GM12873 (cell line): ENCODE measurements at regions not wholly inside any gene's neighbourhood (a gene's known extent, or its start where the extent isn't known, plus 50 kb on each side); places are given as distances from the start of the nearest gene placed in this dataset.

ENCODE experiments used
- TF ChIP-seq, protein P1 (sequence below): IDR thresholded peaks from 2 replicates; pipeline ENCODE4 v1.5.1; 2012; ENCODE audit warnings: low read depth, mild to moderate bottlenecking, moderate library complexity, low read length, control low read depth; ENCODE audit not compliant: insufficient read depth; ENCODE audit errors: missing control alignments

DNA sequence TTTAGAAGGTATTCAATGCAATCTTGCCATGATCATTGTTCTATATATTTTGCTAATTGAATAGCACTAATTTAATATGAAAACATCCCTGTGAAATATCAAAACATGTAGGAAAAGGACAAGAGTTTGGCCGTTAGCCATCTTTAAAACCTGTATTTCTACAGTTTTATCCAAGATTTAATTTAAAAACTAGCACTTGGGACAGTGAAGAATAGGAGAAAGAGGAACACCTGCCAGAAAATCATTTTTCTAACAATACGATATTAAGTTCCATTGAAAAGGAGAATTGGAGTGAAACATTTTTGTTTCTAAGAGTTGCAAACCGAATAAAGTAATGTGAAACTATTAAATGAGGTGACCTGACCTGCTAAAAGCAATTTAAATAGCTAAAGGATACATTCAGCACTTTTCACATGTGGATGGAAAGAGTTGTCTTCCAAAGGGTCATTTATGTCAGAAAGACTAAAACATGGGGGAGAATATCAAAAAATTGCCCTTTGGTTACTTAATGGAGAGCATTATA, 1673.6 kb upstream of the MIR17HG start:
- TF ChIP-seq, protein P1, sequence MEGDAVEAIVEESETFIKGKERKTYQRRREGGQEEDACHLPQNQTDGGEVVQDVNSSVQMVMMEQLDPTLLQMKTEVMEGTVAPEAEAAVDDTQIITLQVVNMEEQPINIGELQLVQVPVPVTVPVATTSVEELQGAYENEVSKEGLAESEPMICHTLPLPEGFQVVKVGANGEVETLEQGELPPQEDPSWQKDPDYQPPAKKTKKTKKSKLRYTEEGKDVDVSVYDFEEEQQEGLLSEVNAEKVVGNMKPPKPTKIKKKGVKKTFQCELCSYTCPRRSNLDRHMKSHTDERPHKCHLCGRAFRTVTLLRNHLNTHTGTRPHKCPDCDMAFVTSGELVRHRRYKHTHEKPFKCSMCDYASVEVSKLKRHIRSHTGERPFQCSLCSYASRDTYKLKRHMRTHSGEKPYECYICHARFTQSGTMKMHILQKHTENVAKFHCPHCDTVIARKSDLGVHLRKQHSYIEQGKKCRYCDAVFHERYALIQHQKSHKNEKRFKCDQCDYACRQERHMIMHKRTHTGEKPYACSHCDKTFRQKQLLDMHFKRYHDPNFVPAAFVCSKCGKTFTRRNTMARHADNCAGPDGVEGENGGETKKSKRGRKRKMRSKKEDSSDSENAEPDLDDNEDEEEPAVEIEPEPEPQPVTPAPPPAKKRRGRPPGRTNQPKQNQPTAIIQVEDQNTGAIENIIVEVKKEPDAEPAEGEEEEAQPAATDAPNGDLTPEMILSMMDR = no peak

DNA sequence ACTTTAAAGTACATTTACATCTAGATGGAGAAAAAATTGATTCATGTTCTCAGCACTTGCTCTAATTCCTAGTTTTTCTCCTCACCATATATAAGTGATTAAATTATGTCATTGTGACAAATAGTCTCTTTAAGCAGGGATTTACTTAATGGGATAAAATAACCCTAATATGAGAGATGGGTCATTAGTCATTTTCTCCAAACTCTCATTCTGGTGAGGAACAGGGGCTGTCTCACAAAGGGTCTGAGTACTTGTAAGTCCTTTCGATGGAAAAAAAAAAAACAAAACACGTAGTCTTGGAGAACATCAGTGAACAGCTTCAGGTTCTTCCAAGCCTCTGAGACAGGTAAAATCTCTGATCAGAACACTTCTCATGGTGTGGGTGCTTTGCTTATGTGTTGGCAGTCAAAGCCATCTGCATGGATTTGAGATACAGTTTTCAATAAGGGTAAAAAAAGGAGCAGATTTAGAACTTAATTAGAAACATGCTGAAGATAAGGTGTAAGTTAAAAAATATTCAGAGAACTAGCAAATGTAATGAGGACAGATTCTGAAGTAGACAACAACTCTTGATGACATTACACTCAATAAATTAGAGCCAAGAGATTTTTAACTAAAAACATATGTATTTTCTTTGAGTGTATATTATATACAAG, 1668.9 kb upstream of the MIR17HG start:
- TF ChIP-seq, protein P1 = no peak

DNA sequence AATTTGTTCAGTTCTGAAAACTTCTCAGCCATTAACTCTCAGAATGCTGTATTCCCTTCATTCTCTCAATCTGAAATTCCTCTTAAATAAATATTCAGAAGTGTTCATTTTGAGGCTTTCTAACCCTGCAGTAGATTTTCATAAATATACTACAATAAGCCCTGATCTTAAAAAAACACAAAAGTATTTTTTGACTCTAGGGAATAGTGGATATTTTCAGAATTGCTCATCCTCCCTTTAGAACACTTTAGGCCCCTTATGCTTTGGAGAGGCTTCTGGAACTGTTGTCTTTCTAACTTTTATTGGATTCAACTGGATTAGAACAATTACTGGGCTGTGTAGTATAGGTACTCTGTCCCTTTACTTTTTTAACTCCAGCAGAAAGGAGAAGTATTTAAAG, 1662.6 kb upstream of the MIR17HG start:
- TF ChIP-seq, protein P1 = no peak

DNA sequence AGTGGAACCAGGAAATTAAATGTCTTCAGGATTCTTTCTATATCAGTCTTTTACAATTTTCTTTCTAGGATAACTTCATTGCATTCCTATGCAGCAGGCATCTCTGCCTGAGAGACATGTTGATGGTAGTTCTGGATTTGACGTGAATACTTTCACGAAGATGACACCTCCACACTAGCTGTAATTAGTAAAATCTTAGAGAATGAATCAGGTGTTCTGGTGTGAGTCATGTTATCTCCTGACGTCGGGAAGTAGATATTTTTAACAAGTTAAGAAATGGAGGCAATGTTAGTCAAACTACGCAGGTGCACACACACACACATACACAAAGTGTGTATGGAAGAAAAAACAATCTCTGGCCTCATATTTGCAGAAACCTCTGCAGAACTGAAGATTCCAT, 1661.3 kb upstream of the MIR17HG start:
- TF ChIP-seq, protein P1 = no peak

DNA sequence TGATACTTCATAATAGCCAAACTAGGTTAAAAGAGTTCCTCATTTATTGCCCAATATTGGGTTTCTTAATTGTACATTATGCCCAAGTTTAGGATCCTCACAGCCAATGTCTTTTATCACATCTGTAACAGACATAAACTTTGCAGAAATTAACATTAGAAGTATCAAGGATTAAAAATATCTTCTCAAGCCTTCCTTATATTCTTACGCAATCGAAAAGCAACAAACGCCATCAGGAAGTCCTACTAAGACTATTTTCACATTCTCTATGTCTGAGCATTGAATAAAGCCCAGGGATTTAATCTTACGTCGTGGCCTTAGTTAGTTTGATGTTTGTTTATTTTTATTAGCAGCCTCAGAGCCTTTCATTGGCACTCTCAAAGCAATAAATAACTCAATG, 1660.4 kb upstream of the MIR17HG start:
- TF ChIP-seq, protein P1 = no peak

DNA sequence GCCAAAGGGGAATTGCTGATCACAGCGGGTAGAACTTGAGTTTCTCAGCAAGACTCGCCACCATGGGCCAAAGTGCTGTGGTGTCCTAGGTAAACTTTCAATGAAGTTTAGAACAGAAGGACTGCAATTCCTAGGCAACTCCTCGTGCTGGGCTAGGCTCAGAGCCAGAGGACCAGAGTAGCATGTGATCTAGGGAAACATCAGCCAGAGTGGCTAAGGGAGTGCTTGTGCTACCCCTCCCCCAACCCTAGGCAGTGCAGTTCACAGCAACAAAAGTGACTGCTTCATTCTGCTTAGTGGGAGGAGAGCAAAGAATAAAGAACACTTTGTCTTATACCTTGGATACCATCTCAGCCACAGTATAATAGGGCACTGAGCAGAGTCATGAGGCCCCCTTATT, 1658.6 kb upstream of the MIR17HG start:
- TF ChIP-seq, protein P1 = no peak

DNA sequence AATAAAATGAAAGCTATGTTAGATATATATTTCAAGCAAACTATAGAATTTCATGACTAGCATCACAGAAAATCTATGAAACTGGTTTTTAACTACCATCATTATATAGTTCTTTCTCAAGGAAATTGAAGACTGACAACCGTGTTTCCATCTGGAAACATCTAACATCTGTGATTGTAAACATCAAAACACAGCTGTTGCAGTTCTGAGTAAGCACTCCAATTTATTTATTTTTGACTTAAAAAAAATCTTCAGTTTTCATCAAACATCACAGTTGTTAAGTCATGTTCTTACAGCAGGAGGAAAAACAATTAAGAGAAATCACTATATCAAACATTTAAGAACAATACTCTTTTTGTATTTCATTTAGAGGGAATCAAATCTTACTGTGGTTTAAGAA, 1653.0 kb upstream of the MIR17HG start:
- TF ChIP-seq, protein P1 = no peak
